GM19193 (cell line): ENCODE measurements at regions not wholly inside any gene's neighbourhood (a gene's known extent, or its start where the extent isn't known, plus 50 kb on each side); places are given as distances from the start of the nearest gene placed in this dataset.

Experiments used
- POLR2A ChIP-seq: IDR thresholded peaks from 4 replicates; pipeline ENCODE4 v1.6.1; 2011; ENCODE audit not compliant: insufficient read depth, insufficient read length; ENCODE audit errors: extremely low read depth

DNA sequence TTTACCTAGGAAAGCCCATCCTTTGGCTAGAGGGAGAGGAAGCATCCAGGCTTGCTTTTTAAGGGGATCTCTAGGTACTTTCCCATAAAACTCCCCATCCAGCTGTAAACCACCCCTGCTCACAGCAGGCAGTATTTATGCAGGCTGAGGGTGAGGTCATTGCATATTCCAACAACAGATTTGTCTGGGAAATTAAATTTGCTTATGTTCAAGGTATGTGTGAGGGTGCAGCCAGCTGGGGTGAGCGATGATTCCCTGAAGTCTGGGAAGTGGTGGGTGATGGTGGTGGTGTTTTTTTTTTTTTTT lies 96.3 kb upstream of the C1QTNF9B start:
- TF ChIP-seq POLR2A, result no peak

DNA sequence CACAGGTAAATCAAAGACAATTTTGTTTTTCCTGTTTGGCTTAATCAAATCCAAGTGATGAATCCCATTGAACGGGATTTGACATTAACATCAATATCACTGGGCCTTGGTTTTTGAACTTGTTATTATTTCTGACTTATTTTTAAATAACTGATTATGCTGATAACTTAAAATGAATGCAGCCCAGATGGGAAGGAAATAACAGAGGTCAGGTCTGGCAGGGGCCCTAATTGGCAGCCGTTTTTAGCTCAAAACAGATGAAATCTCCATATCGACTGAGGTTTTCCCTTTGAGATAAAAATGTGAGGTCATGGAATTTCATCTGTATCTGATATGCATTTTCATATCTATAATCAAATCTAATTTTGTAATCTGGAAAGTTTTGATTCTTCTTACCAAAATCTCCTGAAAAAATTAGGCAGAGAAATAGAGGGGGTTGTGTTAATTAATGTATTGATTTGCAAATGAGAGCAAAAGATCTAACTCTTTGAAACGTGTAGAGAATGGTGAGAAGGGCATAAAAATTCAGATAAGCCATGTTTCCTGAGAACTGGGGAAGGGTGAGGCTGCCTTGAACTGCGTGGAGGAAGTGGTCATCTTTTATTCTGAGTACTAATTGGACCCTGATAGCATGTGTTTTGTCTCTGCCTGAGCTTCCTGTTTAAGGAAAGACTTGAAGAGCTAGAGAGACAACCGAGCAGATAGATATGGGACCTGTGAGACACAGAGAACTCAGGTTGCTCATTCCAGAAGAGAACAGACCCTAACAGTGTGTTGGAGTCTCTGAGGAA lies 98.2 kb upstream of the C1QTNF9B start:
- no peak for TF ChIP-seq POLR2A

DNA sequence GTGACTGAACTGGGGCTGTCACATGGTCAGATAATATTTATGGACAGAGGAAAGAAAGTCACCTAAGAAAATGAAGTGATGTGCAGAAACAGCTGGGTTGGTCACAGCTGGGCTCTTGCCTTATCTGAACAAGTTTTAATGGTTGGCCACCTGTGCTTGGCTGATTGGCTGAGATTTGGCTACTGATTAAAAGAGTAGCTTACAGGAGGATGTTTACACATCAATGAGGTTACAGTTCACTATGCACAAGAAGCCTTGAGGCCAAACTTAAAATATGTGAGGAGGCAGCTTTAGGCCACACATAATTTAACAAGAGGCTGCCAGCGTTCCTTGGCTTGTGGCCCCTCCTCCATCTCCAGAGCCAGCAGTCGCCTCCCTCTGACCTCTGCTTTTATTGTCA lies 99.2 kb upstream of the C1QTNF9B start:
- TF ChIP-seq POLR2A, result no peak

DNA sequence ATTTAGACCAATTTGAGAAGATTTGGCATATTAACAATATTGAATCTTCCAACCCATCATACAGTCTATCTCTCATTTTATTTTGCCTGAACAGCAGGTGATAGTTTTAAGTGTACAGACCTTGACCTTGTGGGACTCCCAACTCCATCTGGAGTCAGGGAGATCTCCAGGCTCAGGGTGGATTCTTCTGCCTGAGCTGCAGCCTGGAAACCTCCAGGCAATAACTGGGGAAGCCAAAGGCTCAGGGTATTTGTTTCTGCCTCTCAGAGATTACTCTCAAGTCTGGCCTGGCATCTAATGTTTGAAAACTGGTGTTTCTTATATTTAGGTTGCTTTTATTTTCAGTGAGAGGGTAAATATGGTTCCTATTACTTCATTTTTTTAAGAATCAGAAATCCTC lies 102.1 kb upstream of the C1QTNF9B start:
- TF ChIP-seq POLR2A, result no peak

DNA sequence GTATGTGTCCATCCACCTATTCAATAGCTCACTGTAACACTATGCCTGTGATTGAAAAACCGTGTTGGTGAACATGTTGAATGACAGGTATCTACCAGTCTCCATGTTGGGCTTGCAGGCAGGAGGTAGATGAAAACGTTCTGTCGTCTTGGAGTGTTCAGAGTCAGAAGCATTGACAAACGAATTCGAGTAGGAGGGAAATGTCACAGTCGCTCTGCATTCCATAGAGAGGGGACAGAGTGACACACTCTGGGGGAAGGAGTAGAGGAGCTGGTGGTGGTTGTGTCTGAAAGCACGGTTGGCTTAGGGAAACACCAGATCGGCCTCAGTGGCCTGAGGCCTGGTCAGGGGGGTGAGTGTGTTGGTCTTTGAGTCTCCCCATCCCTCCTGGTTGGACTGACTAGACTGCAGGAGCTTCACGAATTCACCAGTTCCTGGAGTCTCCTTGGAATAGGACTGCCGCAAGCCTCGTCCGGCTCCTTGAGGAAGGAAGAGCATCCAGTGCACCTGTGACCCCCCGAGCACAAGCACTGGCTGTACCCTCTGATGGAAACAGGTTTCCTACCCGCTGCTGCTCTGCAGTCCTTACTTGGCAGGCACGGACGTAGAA lies 105.0 kb upstream of the C1QTNF9B start:
- TF ChIP-seq POLR2A, result no peak

DNA sequence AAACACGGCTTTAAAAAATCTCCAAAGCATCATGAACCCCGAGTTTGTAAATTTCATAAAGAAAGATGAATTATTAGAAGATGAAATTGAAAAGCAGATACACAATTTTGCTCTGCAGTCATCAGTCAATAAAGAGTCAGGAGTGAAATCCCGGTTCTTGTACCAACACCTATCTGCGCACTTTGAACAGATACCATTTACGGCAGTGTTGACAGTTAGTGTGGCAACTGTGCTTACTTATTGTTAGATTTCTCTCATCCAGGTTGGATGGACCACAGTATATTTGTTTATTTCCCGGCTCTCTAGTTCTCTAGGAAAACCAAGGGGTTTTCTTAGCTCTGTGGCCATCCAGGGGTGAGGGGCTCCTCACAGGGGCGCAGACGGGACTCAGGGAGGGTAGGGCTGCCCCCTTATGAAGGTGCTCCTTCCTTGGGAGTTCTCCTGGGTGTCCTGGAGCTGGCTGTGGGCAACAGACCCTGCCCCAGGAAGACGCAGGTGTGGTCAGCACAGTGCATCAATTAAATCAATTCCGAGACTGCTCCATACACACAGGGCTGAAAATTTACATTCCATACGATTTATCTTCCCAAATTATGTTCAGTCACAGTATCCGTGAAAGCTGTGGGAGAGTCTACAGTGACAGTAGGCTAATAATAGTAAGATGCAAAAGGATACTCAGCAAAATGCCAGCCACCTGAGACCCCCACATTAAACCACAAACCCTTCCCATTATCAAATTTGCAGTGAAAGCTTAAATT lies 107.0 kb upstream of the C1QTNF9B start:
- no peak for TF ChIP-seq POLR2A

DNA sequence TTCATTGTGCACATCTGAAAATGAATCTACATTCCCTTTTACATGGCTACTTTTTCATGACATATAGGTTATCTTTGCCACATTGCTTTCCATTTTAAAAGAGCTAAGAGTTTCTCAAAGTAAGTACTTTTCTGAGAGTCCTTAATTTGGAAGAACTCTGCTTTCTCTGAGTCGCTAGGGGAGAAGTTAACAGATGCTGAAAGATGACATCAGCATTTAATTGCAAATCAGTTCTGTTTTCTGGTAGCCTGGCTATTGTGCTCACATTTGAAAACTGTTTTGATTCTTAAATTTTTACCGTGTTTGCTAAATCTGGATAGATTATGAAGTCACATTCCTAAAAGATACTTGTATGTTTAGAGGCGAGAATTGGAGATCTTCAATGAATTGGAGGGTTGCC lies 107.7 kb upstream of the C1QTNF9B start:
- no peak for TF ChIP-seq POLR2A

DNA sequence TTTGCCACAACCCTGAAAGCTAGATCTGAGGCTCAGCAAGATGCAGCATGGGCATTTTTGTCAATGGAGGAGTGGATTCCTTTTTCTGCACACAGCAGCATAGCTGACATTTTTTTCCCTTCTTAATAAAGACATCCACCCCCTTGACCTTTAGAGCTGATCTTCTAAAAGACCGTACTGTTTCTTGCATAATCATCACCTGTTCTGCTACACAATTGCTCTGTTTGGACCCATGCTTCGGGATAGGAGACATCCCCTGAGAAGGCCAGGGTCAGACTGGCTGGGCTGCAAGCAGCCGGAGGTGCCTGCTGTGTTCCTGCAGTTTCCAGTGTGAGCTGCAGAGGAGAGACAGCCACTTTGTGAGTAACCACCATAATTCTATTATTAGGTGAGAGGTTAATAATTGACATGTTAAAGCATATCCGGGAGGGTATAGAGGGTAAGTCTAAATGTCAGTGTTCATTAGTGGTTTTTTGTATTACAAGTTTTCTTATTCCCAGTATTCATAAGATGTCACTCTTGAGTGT lies 108.5 kb upstream of the C1QTNF9B start:
- peak; percentile 23 for TF ChIP-seq POLR2A

DNA sequence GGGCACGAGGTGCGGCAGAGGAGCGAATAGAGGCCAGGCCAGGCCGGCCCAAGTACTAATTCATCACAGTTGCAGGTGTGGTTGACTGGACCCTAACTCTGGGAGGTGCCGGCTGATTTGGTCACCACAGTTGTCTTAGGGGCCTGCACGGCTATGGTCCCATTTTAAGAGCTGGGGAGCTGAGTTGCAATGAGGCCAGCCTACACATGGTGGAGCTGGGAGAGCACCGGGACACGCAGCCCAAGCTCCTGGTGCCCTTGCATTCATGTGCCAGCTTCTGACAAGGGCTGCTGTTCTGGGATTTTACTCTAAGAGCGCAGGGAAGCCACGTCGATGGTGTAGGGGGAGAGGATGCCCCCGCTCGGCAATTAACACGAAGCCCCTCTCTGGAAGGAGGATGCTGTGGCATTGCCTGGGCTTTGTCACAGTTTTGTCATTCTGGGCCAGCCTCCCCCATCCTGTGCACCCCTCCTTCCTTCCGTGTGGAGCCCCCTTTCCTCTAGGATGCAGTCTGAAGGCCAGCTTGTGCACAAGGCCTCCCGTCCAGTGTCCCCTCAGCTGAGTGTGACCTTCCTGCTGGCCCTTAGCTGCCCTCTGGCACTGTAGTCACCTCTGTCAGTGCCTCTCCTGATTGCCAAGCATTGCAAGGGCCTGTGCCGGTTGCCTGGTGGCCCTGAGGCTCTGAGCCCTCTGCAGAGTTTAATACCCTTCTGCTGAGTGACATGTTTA lies 109.4 kb upstream of the C1QTNF9B start:
- no peak for TF ChIP-seq POLR2A

DNA sequence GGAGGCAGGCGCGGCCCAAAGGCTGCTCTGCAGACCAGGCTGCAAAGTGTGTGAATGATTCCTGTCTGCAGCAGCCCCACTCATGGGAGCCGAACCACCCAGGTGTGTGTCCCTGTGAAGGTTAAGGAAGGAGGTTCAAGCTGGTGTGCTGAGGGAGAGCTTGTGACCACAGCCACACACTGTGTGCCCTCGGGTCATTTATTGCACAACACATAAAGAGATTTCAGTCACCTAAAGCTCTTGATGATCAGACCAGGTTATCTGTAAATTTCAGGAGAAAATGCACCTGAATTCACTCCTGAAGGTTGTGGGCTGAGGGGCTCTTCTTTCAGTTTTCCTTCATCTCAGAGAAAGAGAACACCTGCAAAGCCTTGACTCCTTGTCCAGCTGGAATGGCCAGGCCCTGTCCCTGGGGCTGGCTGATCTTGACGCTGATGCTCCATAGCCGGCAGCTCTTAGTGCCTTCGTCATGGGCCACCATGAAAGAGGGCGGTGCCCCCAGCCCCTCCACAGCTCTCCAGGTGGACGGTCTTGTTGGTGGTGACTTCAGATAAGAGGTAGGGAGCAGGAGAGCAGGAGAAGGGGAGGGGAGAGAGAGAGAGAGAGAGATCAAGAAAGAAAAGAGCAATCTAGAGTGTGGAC lies 110.8 kb upstream of the C1QTNF9B start:
- TF ChIP-seq POLR2A, result no peak

DNA sequence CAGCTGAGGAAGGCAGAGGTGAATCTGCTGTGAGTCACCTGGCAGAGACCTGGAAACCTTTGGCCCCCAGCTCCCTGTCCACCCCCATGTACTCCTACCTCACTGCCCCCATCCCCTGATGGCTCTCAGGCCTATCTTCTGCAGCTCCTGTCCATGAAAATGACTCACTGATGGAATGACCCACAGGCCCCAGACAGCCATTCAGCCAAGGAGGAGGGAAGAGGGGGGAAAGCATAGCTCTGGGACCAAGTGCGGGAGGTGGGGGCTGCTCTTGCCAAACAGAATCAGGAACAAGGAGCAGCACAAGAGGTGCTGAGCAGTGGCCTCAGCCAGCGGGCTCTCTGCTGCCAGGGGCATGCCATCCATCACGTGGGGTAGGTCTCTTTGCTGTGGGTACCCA lies 111.4 kb upstream of the C1QTNF9B start:
- no peak for TF ChIP-seq POLR2A

DNA sequence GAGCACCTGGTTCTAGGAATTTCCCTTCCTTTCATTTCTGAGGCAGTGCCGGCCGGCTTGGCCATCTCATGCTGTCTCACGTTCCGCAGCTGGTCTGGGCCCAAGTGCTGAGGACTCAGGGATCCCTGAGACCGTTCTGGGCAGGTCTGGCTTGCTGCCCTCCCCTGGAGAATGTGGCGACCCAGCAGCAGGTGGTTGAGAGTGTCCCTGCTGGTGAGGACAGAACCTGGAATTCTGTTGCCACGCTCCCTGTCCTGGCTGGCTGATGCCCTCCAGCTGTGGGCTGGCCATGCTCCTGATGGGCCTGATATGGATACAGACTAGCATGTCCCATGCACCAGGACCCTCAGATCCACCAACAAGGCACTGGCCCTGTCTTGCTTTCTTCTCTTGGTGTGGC lies 114.0 kb upstream of the C1QTNF9B start:
- TF ChIP-seq POLR2A, result no peak

DNA sequence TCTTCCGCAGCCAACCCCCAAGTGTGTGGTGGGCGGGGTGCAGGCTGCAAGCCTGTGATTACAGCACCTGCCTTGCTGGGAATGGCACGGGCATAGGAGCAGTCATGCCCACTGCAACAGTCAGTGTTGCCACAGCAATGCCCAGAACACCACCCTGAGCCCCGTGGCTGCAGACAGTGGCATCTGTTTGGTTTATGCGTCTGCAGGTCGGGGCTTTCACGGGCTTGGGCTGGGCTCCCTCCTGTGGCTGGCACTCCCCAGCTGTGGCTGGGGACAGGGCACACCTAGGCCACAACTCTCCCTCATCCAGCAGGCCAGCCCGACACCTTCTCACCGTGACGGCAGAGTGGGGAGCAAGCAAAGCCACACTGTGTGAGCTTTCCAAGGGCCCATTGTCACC lies 115.3 kb upstream of the C1QTNF9B start:
- no peak for TF ChIP-seq POLR2A

DNA sequence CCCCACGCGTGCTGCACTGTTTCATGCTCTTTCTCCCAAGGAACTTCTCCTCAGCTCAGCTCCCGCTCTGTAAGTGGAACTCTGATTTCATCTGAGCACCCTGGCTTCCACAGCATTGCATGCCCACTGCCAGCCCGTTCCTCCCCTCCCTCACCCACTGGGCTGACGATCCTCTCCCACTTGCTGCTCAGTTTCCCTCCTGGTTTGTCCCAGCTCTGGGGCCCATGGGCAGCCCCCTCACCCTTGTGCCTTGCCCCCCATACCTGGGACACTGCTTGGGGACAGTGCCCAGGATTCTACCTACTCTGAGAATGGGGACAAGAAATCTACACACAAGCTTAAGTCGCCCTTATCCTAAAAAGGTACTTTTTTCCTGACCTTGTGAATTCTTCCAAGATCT lies 115.9 kb upstream of the C1QTNF9B start:
- TF ChIP-seq POLR2A, result no peak

DNA sequence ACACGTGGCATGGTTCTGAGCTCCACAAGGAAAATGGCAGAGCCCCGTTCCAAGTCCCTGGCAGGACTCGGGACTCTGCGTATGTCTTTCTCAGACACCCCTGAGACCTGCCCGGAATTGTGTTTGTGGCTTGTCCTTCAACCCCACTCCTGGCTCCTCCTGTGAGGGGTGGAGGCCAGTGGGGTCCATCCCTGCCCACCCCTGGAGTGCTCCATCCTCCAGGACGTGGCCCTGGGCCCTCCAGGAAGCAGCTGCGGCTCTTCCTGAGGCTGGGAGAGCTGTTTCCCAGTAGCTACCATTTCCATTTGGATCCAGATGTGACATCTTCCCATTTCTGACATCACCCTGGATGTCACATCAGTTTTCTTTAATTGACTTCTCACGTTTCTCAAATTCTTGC lies 118.7 kb upstream of the C1QTNF9B start:
- no peak for TF ChIP-seq POLR2A

DNA sequence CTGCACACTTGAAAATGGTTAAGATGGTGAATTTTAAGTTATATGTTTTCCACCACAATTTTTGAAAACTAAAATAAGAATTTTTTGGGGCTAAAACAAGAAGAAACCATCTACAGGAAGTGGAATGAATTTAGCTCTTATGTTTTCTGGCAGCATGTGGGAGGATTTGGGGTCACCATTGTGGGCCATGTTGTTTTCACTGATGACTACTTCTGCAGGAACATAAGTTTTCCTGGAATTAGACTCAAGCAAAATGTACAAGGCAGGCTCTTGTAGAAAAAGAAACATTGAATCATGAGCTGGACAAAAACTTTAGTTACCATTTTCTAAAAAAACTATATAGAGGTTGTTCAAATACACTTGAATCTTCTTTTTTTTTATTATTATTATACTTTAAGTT lies 125.3 kb upstream of the C1QTNF9B start:
- TF ChIP-seq POLR2A, result no peak

DNA sequence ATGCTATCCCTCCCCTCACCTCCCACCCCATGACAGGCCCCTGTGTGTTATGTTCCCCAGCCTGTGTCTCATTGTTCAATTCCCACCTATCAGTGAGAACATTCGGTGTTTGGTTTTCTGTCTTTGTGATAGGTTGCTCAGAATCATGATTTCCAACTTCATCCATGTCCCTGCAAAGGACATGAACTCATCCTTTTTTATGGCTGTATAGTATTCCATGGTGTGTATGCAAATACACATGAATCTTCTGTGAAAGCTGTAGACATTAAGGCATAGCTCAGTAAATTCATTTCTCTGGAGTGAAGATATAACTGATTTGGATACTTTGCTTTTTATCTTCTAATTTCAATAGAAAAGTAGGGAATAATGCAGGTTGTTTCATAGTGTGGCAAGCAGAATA lies 125.8 kb upstream of the C1QTNF9B start:
- no peak for TF ChIP-seq POLR2A
